Fibroblast of pulmonary artery (primary cell): ENCODE measurements at regions not wholly inside any gene's neighbourhood (a gene's known extent, or its start where the extent isn't known, plus 50 kb on each side); places are given as distances from the start of the nearest gene placed in this dataset.

Experiments used
- DNase-seq: peaks from one replicate; pipeline ENCODE4 v3.0.0-alpha.2; 2010; ENCODE audit warnings: low read depth
- H3K4me3 ChIP-seq: replicated peaks from 2 replicates; pipeline ENCODE4 v1.5.1; 2011; ENCODE audit warnings: low read depth, mild to moderate bottlenecking, control low read depth, low read length, moderate library complexity
- CTCF ChIP-seq: IDR thresholded peaks from 2 replicates; pipeline ENCODE4 v1.5.1; 2011; ENCODE audit warnings: mild to moderate bottlenecking, control low read depth, low read length, inconsistent platforms; ENCODE audit errors: missing control alignments

- TF ChIP-seq CTCF = no peak
- no peak overlapping the region for H3K4me3 ChIP-seq
- no peak for DNase-seq
These were observed 384.4 kb upstream of the TSHZ3 start for GRCh38 chr19:31733591-31733990.

- DNase-seq = no peak
- no peak for TF ChIP-seq CTCF
- H3K4me3 ChIP-seq = no peak overlapping the region
These were observed 393.0 kb upstream of the TSHZ3 start for GRCh38 chr19:31742249-31742648.

GRCh38 chr19:31745731-31746130 is 396.5 kb upstream of the TSHZ3 start:
- no peak overlapping the region for H3K4me3 ChIP-seq
- DNase-seq = no peak
- no peak for TF ChIP-seq CTCF

- no peak for DNase-seq
- TF ChIP-seq CTCF = no peak
- no peak overlapping the region for H3K4me3 ChIP-seq
These were observed 400.0 kb upstream of the TSHZ3 start for GRCh38 chr19:31749231-31749630.

GRCh38 chr19:31759359-31759758 is 410.1 kb upstream of the TSHZ3 start:
- TF ChIP-seq CTCF = no peak
- no peak for DNase-seq
- H3K4me3 ChIP-seq = no peak overlapping the region

GRCh38 chr19:31761281-31761913 is 412.2 kb upstream of the TSHZ3 start:
- TF ChIP-seq CTCF = no peak
- H3K4me3 ChIP-seq = no peak overlapping the region
- DNase-seq = no peak

- TF ChIP-seq CTCF = no peak
- H3K4me3 ChIP-seq = no peak overlapping the region
These were observed 421.0 kb upstream of the TSHZ3 start for GRCh38 chr19:31770223-31770622.

More at GRCh38 chr19:31770223-31770622, 421.0 kb upstream of the TSHZ3 start:
- no peak for DNase-seq
